Testis (tissue), 2 donors: ENCODE measurements at regions not wholly inside any gene's neighbourhood (a gene's known extent, or its start where the extent isn't known, plus 50 kb on each side); places are given as distances from the start of the nearest gene placed in this dataset.

Experiments
- POLR2A ChIP-seq: fragments of 450-650 bp; IDR thresholded peaks from one replicate; pipeline ENCODE4 v1.6.1; 2017; ENCODE audit warnings: antibody characterized with exemption, mild to moderate bottlenecking, moderate library complexity
- TF ChIP-seq, protein P1 (sequence below), 3 experiments: fragments of 450-650 bp in 2 of 3; fragments of 200-600 bp in 1 of 3; sonication (generic) in 1 of 3; IDR thresholded peaks; one replicate each; pipeline ENCODE4 v1.5.1; 2016 to 2019; ENCODE audit warnings: antibody characterized with exemption in 3 of 3, mild to moderate bottlenecking in 2 of 3, moderate library complexity in 1 of 3

DNA sequence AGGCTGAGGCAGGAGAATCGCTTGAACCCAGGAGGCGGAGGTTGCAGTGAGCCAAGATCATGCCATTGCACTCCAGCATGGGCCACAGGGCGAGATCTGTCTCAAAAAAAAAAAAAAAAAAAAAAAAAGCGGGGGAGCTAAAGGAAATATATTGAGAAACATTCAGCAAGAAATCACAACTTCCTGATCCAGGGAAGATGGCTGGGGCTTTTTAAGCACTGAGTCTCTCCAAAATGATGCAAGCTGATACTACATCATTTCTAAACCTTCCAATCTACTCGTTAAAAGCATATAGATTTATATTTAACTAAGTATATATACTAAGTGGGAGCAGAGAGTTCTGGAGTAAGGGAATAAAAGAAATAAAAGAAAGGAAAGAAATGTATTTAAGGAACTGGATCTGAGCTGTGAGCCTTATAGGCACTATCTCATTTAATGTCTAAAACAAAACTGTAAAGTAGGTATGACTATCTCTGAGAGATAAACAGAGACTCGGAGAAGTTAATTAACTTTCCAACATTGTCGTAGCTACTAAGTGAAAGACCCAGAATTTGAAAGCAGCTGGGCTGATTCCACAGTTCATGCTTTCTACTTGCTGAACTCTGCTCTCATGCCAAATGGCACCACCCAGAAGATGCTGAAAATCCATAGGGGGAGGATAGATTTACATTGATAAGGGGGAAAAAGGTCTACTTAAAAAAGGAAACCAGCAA, 215.0 kb upstream of the MARCKS start:
- TF ChIP-seq, protein P1, sequence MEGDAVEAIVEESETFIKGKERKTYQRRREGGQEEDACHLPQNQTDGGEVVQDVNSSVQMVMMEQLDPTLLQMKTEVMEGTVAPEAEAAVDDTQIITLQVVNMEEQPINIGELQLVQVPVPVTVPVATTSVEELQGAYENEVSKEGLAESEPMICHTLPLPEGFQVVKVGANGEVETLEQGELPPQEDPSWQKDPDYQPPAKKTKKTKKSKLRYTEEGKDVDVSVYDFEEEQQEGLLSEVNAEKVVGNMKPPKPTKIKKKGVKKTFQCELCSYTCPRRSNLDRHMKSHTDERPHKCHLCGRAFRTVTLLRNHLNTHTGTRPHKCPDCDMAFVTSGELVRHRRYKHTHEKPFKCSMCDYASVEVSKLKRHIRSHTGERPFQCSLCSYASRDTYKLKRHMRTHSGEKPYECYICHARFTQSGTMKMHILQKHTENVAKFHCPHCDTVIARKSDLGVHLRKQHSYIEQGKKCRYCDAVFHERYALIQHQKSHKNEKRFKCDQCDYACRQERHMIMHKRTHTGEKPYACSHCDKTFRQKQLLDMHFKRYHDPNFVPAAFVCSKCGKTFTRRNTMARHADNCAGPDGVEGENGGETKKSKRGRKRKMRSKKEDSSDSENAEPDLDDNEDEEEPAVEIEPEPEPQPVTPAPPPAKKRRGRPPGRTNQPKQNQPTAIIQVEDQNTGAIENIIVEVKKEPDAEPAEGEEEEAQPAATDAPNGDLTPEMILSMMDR (IDR thresholded peaks at IDR 0.05): no peak
- TF ChIP-seq POLR2A: no peak
